GM13976 (cell line): ENCODE measurements at regions not wholly inside any gene's neighbourhood (a gene's known extent, or its start where the extent isn't known, plus 50 kb on each side); places are given as distances from the start of the nearest gene placed in this dataset.

ENCODE experiments used
- DNase-seq: peaks from one replicate; pipeline ENCODE4 v3.0.0; 2012; ENCODE audit warnings: low spot score
- in situ Hi-C: fragments of 300-500 bp; cut with MboI; formaldehyde crosslinking; loops from one replicate; pipeline ENCODE4 v1.12.0; 2022; ENCODE audit warnings: low sequenced_read_pairs, mixed read lengths, inconsistent platforms; ENCODE audit not compliant: unreplicated experiment
- TF ChIP-seq, protein P1 (sequence below): IDR thresholded peaks from 2 replicates; pipeline ENCODE4 v1.5.1; 2012; ENCODE audit warnings: borderline replicate concordance, mild to moderate bottlenecking; ENCODE audit not compliant: insufficient read depth; ENCODE audit errors: extremely low read depth, missing control alignments, control extremely low read depth

DNA sequence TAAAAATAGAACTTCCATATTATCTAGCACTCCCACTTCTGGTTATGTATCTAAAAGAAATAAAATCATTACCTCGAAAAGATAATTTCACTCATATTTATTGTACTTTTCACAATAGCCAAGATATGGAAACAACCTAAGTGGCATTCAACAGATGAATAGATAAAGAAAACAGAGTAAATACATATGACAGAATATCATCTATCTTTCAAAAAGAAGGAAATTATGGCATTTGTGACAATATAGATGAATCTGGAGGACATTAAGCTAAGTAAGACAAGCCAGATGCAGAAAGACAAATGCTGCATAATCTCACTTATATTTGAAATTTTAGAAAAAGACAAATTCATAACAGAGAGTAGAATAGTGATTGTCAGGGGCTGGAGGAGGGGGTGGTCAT, 590.0 kb upstream of the ANO3 start:
- no peak for DNase-seq
- TF ChIP-seq, protein P1, sequence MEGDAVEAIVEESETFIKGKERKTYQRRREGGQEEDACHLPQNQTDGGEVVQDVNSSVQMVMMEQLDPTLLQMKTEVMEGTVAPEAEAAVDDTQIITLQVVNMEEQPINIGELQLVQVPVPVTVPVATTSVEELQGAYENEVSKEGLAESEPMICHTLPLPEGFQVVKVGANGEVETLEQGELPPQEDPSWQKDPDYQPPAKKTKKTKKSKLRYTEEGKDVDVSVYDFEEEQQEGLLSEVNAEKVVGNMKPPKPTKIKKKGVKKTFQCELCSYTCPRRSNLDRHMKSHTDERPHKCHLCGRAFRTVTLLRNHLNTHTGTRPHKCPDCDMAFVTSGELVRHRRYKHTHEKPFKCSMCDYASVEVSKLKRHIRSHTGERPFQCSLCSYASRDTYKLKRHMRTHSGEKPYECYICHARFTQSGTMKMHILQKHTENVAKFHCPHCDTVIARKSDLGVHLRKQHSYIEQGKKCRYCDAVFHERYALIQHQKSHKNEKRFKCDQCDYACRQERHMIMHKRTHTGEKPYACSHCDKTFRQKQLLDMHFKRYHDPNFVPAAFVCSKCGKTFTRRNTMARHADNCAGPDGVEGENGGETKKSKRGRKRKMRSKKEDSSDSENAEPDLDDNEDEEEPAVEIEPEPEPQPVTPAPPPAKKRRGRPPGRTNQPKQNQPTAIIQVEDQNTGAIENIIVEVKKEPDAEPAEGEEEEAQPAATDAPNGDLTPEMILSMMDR = no peak
- in situ Hi-C loops = no loop called here

DNA sequence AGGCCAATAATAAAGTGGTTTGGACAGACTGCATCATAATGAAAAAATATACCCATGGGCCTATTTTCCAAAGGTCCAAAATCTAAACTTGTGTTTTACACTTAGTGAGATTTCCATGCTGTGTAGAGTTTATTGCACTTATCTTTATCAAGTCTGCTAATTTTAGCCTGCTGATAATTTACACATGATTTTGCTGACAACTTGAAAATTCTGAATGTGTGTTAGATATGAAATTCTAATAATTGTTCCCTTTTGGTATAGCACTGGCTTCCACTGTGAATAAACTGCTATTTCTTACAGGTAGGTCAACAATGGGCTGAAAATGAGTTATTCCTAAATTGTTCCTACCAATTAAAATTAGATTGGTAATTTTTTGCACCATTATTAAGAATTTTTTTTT, 589.1 kb upstream of the ANO3 start:
- in situ Hi-C loops = no loop called here
- TF ChIP-seq, protein P1 = no peak
- no peak for DNase-seq

DNA sequence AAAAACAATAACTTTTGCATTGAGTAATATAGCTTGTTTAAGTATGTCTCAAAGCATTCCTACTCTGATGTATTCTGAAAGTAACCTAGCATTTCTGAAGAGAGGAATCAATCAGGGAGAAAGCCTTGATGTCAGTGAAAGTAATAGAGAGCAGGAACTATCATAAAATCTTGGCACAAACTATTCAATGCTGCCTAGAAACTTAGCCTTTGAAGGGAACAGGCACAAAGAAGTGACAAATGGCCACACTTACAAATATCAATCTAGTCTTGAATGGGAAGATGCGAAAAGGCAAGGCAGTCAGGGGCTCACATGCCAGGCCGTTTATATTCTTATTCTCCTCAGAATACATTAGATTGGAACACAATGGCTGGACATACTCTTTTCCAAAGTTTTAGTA, 576.5 kb upstream of the ANO3 start:
- DNase-seq = no peak
- in situ Hi-C loops = no loop called here
- TF ChIP-seq, protein P1 = no peak

DNA sequence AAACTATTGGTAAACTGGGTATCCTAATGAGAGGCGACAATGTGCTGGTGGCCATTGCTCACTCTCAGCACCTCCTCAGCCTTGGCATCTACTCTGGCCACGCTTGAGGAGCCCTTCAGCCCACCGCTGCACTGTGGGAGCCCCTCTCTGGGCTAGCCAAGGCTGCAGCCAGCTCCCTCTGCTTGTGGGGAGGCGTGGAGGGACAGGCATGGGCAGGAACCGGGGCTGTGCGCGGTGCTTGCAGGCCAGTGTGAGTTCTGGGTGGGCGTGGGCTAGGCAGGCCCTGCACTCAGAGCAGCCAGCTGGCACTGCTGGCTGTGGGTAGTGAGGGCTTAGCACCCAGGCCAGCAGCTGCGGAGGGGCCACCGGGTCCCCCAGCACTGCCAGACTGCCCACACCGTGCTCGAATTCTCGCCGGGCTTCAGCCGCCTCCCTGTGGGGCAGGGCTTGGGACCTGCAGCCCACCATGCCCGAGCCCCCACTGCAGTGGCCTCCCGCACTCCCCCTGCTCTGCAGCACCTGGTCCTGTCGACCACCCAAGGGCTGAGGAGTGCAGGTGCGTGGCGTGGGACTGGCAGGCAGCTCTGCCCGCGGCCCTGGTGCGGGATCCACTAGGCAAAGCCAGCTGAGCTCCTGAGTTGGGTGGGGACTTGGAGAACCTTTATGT, 575.9 kb upstream of the ANO3 start:
- in situ Hi-C loops = no loop called here
- TF ChIP-seq, protein P1 = no peak
- DNase-seq = no peak

DNA sequence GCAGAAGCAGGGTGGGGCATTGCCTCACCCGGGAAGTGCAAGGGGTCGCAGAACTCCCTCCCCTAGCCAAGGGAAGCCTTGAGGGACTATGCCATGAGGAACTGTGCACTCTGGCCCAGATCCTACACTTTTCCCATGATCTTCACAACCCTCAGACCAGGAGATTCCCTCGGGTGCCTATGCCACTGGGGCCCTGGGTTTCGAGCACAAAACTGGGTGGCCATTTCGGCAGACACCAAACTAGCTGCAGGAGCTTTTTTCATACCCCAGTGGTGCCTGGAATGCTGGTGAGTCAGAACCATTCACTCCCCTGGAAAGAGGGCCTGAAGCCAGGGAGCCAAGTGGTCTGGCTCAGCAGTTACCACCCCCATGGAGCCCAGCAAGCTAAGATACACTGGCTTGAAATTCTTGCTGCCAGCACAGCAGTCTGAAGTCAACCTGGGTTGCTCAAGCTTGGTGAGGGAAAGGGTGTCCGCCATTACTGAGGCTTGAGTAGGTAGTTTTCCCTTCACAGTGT, 573.7 kb upstream of the ANO3 start:
- no peak for DNase-seq
- in situ Hi-C loops = no loop called here
- TF ChIP-seq, protein P1 = no peak

DNA sequence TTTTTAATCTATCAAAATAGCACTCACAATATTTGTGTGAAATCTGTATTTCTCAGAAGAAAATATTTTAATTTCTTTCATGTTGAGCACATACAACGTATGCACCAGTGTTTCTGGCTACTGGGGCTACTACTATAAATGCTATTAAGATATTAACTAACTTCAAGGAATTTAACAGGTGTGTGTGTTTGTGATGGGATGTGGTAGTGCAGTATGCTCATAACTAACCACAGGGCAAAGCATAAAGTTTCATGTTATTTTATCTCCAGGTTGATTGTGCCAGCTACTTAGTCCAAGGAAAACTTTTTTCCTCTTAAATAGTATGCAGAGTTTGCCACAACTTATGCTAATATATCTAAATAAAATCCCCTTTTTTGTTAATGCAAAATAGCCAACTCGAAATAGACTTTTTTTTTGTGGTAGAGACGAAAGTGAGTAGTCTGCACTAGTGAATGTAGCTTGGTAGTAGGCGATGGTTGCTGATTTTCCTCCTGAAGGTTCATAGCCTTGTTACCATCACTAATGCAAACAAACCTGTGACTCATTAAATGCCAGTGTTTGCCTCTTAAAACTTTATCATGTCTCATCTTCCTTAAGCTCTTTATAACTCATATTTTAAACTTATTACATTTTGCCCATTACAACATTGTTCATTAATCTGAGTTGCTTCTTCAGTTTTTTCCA, 565.5 kb upstream of the ANO3 start:
- no peak for DNase-seq
- in situ Hi-C loops = no loop called here
- TF ChIP-seq, protein P1 = no peak
